ENCODE measurements at regions not wholly inside any gene's neighbourhood (a gene's known extent, or its start where the extent isn't known, plus 50 kb on each side); places are given as distances from the start of the nearest gene placed in this dataset.

DNA sequence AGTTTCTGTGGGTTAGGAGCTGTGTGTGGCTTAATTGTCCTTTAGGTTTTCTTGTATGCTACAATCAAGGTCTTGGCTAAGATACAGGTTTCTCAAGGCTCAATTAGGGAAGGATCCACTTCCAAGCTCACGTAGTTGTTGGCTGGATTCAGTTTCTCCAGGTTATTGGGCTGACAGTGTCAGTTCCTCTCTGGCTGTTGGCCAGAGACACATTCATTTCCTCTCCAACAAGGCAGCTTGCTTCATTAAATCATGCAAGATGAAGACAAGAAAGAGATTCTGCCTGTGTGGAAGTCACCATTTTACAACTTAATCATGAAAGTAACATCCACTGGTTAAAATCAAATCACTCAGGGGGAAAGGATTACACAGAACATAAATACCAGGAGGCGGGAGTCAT, 275.7 kb upstream of the KIF2A start:
- BruUV-seq (replicated peaks), result no TSS peak
- DNase-seq, result no peak
- ChIA-PET CTCF (no interaction called here), POLR2A (ENCODE audit: unreplicated experiment) (no interaction called here)
- Histone ChIP-seq H3K36me3 (ENCODE audit: low read depth) (no peaks in the 10 kb centered on the region), H3K4me1 (replicated peaks; ENCODE audit: insufficient read depth) (no peaks in the 10 kb centered on the region), H3K9me3 (ENCODE audit: insufficient read depth, low read depth) (no peaks in the 10 kb centered on the region), H3K79me2 (ENCODE audit: low read depth) (no peaks in the 10 kb centered on the region), H4K20me1 (ENCODE audit: insufficient read depth) (no peaks in the 10 kb centered on the region), H3K27me3 (ENCODE audit: insufficient read depth, low read depth) (peaks cover 7% of the 10 kb centered on the region; the same call in 1 of the 2 replicates), H3K27ac (no peak overlapping the region), H3K9me2 (ENCODE audit: insufficient read depth) (no peaks in the 10 kb centered on the region), H3K4me2 (no peak overlapping the region), H3F3A (ENCODE audit: insufficient read depth, low read depth) (no peaks in the 10 kb centered on the region), H3K4me3 (no peak overlapping the region), H2AFZ (no peak overlapping the region)
- intact Hi-C loops (cut with micrococcal nuclease; ENCODE audit: unreplicated experiment), result no loop called here
- TF ChIP-seq, protein P1, sequence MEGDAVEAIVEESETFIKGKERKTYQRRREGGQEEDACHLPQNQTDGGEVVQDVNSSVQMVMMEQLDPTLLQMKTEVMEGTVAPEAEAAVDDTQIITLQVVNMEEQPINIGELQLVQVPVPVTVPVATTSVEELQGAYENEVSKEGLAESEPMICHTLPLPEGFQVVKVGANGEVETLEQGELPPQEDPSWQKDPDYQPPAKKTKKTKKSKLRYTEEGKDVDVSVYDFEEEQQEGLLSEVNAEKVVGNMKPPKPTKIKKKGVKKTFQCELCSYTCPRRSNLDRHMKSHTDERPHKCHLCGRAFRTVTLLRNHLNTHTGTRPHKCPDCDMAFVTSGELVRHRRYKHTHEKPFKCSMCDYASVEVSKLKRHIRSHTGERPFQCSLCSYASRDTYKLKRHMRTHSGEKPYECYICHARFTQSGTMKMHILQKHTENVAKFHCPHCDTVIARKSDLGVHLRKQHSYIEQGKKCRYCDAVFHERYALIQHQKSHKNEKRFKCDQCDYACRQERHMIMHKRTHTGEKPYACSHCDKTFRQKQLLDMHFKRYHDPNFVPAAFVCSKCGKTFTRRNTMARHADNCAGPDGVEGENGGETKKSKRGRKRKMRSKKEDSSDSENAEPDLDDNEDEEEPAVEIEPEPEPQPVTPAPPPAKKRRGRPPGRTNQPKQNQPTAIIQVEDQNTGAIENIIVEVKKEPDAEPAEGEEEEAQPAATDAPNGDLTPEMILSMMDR (conservative IDR thresholded peaks at IDR 0.05), result no peak
- TF ChIP-seq EZH2 (IDR thresholded peaks at IDR 0.05; ENCODE audit: low read depth), result no peak

DNA sequence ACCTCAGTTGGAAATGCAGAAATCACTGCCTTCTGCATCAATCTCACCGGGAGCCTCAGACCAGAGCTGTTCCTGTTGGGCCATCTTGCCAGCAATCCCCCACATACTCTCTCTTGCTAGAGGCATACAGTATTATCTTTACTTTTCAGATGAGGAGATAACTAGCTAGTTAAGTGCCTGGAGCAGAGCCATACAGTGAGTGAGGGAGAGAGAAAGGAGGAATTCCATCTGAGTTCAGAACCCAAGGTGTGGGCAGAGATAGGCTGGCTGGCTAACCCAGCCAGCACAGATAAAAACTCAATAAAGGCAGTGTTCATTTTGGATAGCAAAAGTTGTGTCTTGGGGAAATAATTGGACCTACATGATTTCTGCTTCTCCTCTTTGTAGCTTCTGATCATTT, 268.0 kb upstream of the KIF2A start:
- Histone ChIP-seq H3K4me1 (replicated peaks; ENCODE audit: insufficient read depth) (no peaks in the 10 kb centered on the region), H3K27me3 (ENCODE audit: insufficient read depth, low read depth) (peaks cover 34% of the 10 kb centered on the region), H3K4me2 (no peak overlapping the region), H3K9me2 (ENCODE audit: insufficient read depth) (no peaks in the 10 kb centered on the region), H3K4me3 (no peak overlapping the region), H2AFZ (no peak overlapping the region), H3K27ac (no peak overlapping the region), H3K79me2 (ENCODE audit: low read depth) (no peaks in the 10 kb centered on the region), H3F3A (ENCODE audit: insufficient read depth, low read depth) (no peaks in the 10 kb centered on the region), H4K20me1 (ENCODE audit: insufficient read depth) (no peaks in the 10 kb centered on the region), H3K9me3 (ENCODE audit: insufficient read depth, low read depth) (no peaks in the 10 kb centered on the region), H3K36me3 (ENCODE audit: low read depth) (no peaks in the 10 kb centered on the region)
- intact Hi-C loops (cut with micrococcal nuclease; ENCODE audit: unreplicated experiment), result no loop called here
- ChIA-PET CTCF (no interaction called here), POLR2A (ENCODE audit: unreplicated experiment) (no interaction called here)
- BruUV-seq (replicated peaks), result no TSS peak
- TF ChIP-seq, protein P1 (conservative IDR thresholded peaks at IDR 0.05), result no peak
- no peak for TF ChIP-seq EZH2 (IDR thresholded peaks at IDR 0.05; ENCODE audit: low read depth)
- DNase-seq, result no peak

DNA sequence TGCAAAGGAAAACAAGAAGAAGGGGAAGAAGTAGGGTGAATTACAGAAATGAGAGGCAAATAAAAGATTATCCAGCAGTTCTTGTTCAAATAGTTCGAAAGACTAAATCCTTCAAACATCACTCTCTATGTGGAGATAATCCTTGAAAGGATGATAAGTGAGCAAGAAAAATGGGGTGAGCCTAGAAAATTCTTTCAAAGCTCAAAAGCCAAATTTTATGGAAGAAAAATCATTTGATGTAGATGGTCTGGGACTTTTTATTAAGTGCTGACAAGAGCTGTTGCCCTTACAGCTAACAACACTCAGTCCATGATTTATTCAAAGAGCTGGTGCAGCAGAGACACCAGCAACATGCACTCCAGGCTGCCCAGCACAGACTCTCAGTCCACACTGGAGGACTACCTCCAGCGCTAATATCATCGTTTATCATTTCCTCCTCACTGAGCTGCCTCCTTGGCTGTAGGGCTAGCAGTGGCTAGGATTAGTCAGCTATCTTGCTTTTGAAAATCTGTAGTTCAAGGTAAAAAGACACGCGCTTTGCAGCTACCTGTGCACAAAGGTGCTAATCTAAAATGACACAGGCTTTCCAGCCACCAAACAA, 264.8 kb upstream of the KIF2A start:
- Histone ChIP-seq H3K4me2 (no peak overlapping the region), H3K27ac (no peak overlapping the region), H4K20me1 (ENCODE audit: insufficient read depth) (no peaks in the 10 kb centered on the region), H3K4me3 (no peak overlapping the region), H3K36me3 (ENCODE audit: low read depth) (no peaks in the 10 kb centered on the region), H3K9me3 (ENCODE audit: insufficient read depth, low read depth) (no peaks in the 10 kb centered on the region), H3K4me1 (replicated peaks; ENCODE audit: insufficient read depth) (no peaks in the 10 kb centered on the region), H3K9me2 (ENCODE audit: insufficient read depth) (no peaks in the 10 kb centered on the region), H3K27me3 (ENCODE audit: insufficient read depth, low read depth) (peaks cover 25% of the 10 kb centered on the region), H3K79me2 (ENCODE audit: low read depth) (no peaks in the 10 kb centered on the region), H3F3A (ENCODE audit: insufficient read depth, low read depth) (no peaks in the 10 kb centered on the region), H2AFZ (no peak overlapping the region)
- POLR2A ChIA-PET (ENCODE audit: unreplicated experiment), result interaction anchor here (0.7 kb wide), 1 partner anchor 1613 kb away, joined by 6 read pairs; no protein-coding TSS in a partner anchor
- TF ChIP-seq, protein P1 (conservative IDR thresholded peaks at IDR 0.05), result no peak
- no peak for TF ChIP-seq EZH2 (IDR thresholded peaks at IDR 0.05; ENCODE audit: low read depth)
- DNase-seq, result no peak
- intact Hi-C loops (cut with micrococcal nuclease; ENCODE audit: unreplicated experiment), result no loop called here
- CTCF ChIA-PET, result no interaction called here
- no TSS peak for BruUV-seq (replicated peaks)
